ENCODE measurements at regions not wholly inside any gene's neighbourhood (a gene's known extent, or its start where the extent isn't known, plus 50 kb on each side); places are given as distances from the start of the nearest gene placed in this dataset.

DNA sequence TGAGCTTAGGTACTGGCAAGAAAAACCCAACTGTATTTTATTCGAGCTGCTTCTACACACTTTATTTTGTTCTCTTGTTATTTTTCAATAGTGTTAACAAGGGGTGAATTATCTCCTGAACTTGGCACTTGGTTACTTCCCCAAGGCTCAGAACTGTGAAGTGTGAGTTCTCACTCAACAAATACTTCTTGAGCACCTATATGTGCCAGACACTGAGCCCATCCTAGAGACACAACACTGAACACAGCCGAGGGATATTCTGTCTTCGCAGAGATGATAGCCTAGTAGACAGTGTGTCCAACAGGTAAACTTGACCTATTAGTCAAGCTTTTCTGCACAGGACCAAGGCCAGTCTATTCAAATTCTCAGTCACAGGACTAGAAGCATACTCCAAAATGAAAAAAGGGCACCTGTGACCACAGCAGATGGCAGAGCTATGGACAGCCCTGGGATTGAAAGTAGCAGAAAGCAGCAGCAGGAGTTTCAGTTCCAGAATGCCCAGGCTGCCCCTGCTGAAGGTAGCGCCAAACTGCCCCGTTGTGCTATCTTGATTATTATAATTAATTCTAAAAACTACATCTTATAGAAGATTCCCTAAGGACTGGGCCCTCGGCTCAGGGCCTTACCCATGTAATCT lies 77.8 kb upstream of the TAB2 start:
- TF ChIP-seq GATA2 (IDR thresholded peaks at IDR 0.05; ENCODE audit: low read depth, low read length) (no peak), GATA3 (IDR thresholded peaks at IDR 0.05; ENCODE audit: low read depth, low read length) (no peak)
